DND-41 (cell line): ENCODE measurements at regions not wholly inside any gene's neighbourhood (a gene's known extent, or its start where the extent isn't known, plus 50 kb on each side); places are given as distances from the start of the nearest gene placed in this dataset.
"Not testable (repeated sequence)": the region's sequence is repeated elsewhere in the genome, so short reads cannot be mapped to it uniquely, and the experiment has no call there.

ENCODE experiments used
- ATAC-seq: fragments of 200-7000 bp; cut with Tn5 transposase; 3 replicates; pipeline ENCODE4 v1.9.1; 2021; ENCODE audit warnings: low read depth; ENCODE audit not compliant: insufficient read depth
- DNase-seq: peaks from one replicate; pipeline ENCODE4 v3.0.0-alpha.2; 2020
- H2AFZ ChIP-seq: 2 replicates; pipeline ENCODE4 v1.6.0; 2012; ENCODE audit warnings: low read depth, low read length
- H3K27ac ChIP-seq: 2 replicates; pipeline ENCODE4 v1.5.1; 2012; ENCODE audit warnings: low read length, inconsistent platforms
- H3K27me3 ChIP-seq: fragments of 200-600 bp; sonication (generic); 2 replicates; pipeline ENCODE4 v1.6.0; 2012; ENCODE audit warnings: low read length, mild to moderate bottlenecking, inconsistent platforms; ENCODE audit not compliant: insufficient read depth, poor library complexity
- H3K36me3 ChIP-seq: 2 replicates; pipeline ENCODE4 v1.5.1; 2012; ENCODE audit warnings: low read length, inconsistent platforms; ENCODE audit not compliant: insufficient read depth
- H3K4me1 ChIP-seq: 2 replicates; pipeline ENCODE4 v1.5.1; 2012; ENCODE audit warnings: mild to moderate bottlenecking, low read length; ENCODE audit not compliant: insufficient read depth
- H3K4me2 ChIP-seq: 2 replicates; pipeline ENCODE4 v1.6.0; 2012; ENCODE audit warnings: mild to moderate bottlenecking, moderate library complexity, low read length, inconsistent platforms; ENCODE audit not compliant: insufficient read depth
- H3K4me3 ChIP-seq, 2 experiments: fragments of 200-600 bp in 1 of 2; shearing (Covaris generic) in 1 of 2; 2 replicates each; pipeline ENCODE4 v1.5.1; 2012 to 2016; ENCODE audit warnings: inconsistent platforms in 2 of 2, low read length in 2 of 2, mild to moderate bottlenecking in 2 of 2, low read depth in 1 of 2, moderate library complexity in 1 of 2
- H3K79me2 ChIP-seq: 2 replicates; pipeline ENCODE4 v1.6.0; 2012; ENCODE audit warnings: low read length, inconsistent platforms; ENCODE audit not compliant: insufficient read depth
- H3K9ac ChIP-seq: 2 replicates; pipeline ENCODE4 v1.6.0; 2012; ENCODE audit warnings: low read depth, mild to moderate bottlenecking, inconsistent platforms, low read length, moderate library complexity
- H3K9me3 ChIP-seq: 2 replicates; pipeline ENCODE4 v1.5.1; 2012; ENCODE audit warnings: low read length, moderate library complexity, mild to moderate bottlenecking, inconsistent platforms; ENCODE audit not compliant: insufficient read depth, severe bottlenecking
- H4K20me1 ChIP-seq: 2 replicates; pipeline ENCODE4 v1.6.0; 2012; ENCODE audit warnings: low read length; ENCODE audit not compliant: insufficient read depth
- EZH2 ChIP-seq: IDR thresholded peaks from 3 replicates; pipeline ENCODE4 v1.6.1; 2012; ENCODE audit warnings: borderline replicate concordance, low read depth, mild to moderate bottlenecking, moderate library complexity, low read length, inconsistent platforms; ENCODE audit not compliant: severe bottlenecking
- TF ChIP-seq, protein P1 (sequence below): IDR thresholded peaks from 2 replicates; pipeline ENCODE4 v1.5.1; 2012; ENCODE audit warnings: borderline replicate concordance, low read length, moderate library complexity, mild to moderate bottlenecking; ENCODE audit not compliant: poor library complexity, severe bottlenecking; ENCODE audit errors: extremely low read depth

DNA sequence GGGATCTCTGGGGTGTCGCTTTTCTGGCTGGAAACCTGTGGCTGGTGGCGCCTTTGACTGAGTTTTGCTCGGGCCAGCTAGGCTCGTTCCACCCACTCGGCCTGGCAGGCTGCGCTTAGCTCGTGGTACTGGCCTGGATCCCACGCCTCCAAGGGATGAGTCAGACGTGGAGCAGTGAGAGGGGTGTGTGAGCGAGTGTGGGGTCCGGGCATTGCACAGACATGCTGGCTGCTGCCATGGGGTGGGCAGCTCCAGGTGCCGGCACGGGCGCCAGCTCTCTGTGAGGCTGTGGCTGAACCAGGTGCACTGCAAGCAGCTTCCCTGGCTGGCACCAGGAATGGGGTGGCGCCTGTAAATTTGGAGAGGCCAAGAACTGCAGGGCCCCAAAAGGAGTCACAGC is 63.1 kb upstream of the CACNA2D1 start:
- no peak overlapping the region for H2AFZ ChIP-seq

DNA sequence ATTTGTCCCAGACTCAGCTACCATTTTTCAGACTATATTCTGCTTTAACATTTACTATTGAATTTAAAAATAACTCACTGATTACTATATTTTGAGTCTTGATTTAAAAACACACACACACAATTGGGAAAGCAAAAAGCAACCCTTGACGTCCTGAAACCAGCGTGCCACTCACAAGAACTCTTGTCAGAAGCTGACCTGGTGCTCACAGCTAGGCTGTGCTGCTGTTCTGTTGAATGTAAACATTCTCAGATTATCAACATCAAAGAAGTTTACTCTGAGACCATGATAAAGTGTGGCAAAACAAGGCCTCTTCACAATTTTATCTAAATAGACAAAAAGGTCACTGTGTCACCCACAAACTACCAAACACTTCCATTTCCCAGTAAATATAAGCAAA is 62.6 kb upstream of the CACNA2D1 start:
- no peak overlapping the region for H3K4me3 ChIP-seq
- H3K36me3 ChIP-seq, result no peaks in the 10 kb centered on the region
- H4K20me1 ChIP-seq, result no peaks in the 10 kb centered on the region
- H2AFZ ChIP-seq, result no peak overlapping the region
- no peak overlapping the region for H3K9ac ChIP-seq
- DNase-seq (no peak), ATAC-seq (no peak)
- no peak overlapping the region for H3K27ac ChIP-seq
- no peak overlapping the region for H3K4me2 ChIP-seq
- no peaks in the 10 kb centered on the region for H3K4me1 ChIP-seq
- H3K79me2 ChIP-seq, result no peaks in the 10 kb centered on the region
- no peak for TF ChIP-seq EZH2
- TF ChIP-seq, protein P1, sequence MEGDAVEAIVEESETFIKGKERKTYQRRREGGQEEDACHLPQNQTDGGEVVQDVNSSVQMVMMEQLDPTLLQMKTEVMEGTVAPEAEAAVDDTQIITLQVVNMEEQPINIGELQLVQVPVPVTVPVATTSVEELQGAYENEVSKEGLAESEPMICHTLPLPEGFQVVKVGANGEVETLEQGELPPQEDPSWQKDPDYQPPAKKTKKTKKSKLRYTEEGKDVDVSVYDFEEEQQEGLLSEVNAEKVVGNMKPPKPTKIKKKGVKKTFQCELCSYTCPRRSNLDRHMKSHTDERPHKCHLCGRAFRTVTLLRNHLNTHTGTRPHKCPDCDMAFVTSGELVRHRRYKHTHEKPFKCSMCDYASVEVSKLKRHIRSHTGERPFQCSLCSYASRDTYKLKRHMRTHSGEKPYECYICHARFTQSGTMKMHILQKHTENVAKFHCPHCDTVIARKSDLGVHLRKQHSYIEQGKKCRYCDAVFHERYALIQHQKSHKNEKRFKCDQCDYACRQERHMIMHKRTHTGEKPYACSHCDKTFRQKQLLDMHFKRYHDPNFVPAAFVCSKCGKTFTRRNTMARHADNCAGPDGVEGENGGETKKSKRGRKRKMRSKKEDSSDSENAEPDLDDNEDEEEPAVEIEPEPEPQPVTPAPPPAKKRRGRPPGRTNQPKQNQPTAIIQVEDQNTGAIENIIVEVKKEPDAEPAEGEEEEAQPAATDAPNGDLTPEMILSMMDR, result no peak
- no peaks in the 10 kb centered on the region for H3K27me3 ChIP-seq
- no peaks in the 10 kb centered on the region for H3K9me3 ChIP-seq

More for the DNA sequence above, 63.1 kb upstream of the CACNA2D1 start:
- DNase-seq (no peak), ATAC-seq (no peak)
- H3K4me1 ChIP-seq, result no peaks in the 10 kb centered on the region
- no peak overlapping the region for H3K27ac ChIP-seq
- no peak overlapping the region for H3K9ac ChIP-seq
- H3K36me3 ChIP-seq, result no peaks in the 10 kb centered on the region
- no peak overlapping the region for H3K4me3 ChIP-seq
- TF ChIP-seq EZH2, result no peak
- TF ChIP-seq, protein P1, result no peak
- no peaks in the 10 kb centered on the region for H3K9me3 ChIP-seq
- no peaks in the 10 kb centered on the region for H3K79me2 ChIP-seq
- H4K20me1 ChIP-seq, result no peaks in the 10 kb centered on the region
- no peaks in the 10 kb centered on the region for H3K27me3 ChIP-seq
- no peak overlapping the region for H3K4me2 ChIP-seq

DNA sequence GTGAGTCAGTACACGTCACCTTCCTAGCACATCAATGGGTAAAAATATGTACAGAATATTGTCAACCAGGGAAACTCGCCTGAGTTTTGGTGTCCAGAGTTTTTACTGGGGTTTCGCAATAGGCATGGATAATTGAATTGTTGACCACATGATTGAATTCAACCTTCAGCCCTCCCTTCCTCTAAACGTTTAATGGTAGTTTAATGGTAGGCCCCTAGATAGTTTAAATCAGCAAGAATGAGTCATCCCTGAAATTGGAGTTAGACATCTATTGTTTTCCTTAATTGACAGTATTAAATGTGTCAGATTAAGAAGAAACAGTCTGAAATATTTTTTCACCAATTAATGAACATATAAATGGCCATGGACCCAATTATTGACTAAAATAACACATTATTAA is 57.8 kb upstream of the CACNA2D1 start:
- Histone ChIP-seq H3K4me1 (no peaks in the 10 kb centered on the region), H3K9me3 (no peaks in the 10 kb centered on the region), H4K20me1 (no peaks in the 10 kb centered on the region), H3K27me3 (no peaks in the 10 kb centered on the region), H2AFZ (no peak overlapping the region), H3K27ac (no peak overlapping the region), H3K4me3 (no peak overlapping the region), H3K4me2 (no peak overlapping the region), H3K9ac (no peak overlapping the region), H3K36me3 (no peaks in the 10 kb centered on the region), H3K79me2 (no peaks in the 10 kb centered on the region)
- DNase-seq, result no peak
- TF ChIP-seq, protein P1, result no peak
- no peak for TF ChIP-seq EZH2
- no peak for ATAC-seq

DNA sequence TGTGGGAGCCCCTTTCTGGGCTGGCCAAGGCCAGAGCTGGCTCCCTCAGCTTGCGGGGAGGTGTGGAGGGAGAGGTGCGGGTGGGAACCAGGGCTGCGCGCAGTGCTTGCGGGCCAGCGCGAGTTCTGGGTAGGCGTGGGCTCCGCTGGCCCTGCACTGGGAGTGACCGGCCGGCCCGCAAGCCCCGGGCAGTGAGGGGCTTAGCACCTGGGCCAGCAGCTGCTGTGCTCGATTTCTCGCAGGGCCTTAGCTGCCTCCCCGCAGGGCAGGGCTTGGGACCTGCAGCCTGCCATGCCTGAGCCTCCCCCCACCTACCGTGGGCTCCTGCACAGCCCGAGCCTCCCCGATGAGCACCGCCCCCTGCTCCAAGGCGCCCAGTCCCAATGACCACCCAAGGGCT is 56.0 kb upstream of the CACNA2D1 start:
- not testable (repeated sequence) for H3K4me1 ChIP-seq, H3K27ac ChIP-seq, H3K4me2 ChIP-seq, DNase-seq, H3K9me3 ChIP-seq, H3K9ac ChIP-seq, ATAC-seq, H3K27me3 ChIP-seq, H2AFZ ChIP-seq, H3K79me2 ChIP-seq, H3K4me3 ChIP-seq, H3K36me3 ChIP-seq, H4K20me1 ChIP-seq
